ENCODE measurements at regions not wholly inside any gene's neighbourhood (a gene's known extent, or its start where the extent isn't known, plus 50 kb on each side); places are given as distances from the start of the nearest gene placed in this dataset.

GRCh38 chr20:24116611-24117010 lies 128.0 kb upstream of the GGTLC1 start:
- 51% methylated on average over 4 of the region's 4 CpGs for WGBS (ENCODE audit: low lambda C conversion rate, missing lambda C conversion rate)
- H3K9me2 ChIP-seq (replicated peaks; ENCODE audit: insufficient read depth) = no peaks in the 10 kb centered on the region
- H3K36me3 ChIP-seq (replicated peaks; ENCODE audit: insufficient read depth, low read depth) = no peaks in the 10 kb centered on the region
- H3K4me2 ChIP-seq = no peak overlapping the region
- H3K4me1 ChIP-seq (ENCODE audit: insufficient read depth) = peaks cover 24% of the 10 kb centered on the region
- no peaks in the 10 kb centered on the region for H4K20me1 ChIP-seq (ENCODE audit: insufficient read depth, poor library complexity, severe bottlenecking)
- DNase-seq (ENCODE audit: low spot score) = no peak
- H3K27me3 ChIP-seq = no peaks in the 10 kb centered on the region
- no peak overlapping the region for H3K27ac ChIP-seq
- no peaks in the 10 kb centered on the region for H3K9me3 ChIP-seq (ENCODE audit: low read depth)
- H2AFZ ChIP-seq = no peak overlapping the region
- no peaks in the 10 kb centered on the region for H3K79me2 ChIP-seq
- H3K4me3 ChIP-seq = no peak overlapping the region
- no peak for TF ChIP-seq EZH2 (IDR thresholded peaks at IDR 0.05; ENCODE audit: borderline replicate concordance)
- no peak for TF ChIP-seq CTCF (IDR thresholded peaks at IDR 0.05; ENCODE audit: poor library complexity)
- no peak for TF ChIP-seq EZH2phosphoT487 (IDR thresholded peaks at IDR 0.05; ENCODE audit: low read depth, severe bottlenecking, unreplicated experiment)

DNA sequence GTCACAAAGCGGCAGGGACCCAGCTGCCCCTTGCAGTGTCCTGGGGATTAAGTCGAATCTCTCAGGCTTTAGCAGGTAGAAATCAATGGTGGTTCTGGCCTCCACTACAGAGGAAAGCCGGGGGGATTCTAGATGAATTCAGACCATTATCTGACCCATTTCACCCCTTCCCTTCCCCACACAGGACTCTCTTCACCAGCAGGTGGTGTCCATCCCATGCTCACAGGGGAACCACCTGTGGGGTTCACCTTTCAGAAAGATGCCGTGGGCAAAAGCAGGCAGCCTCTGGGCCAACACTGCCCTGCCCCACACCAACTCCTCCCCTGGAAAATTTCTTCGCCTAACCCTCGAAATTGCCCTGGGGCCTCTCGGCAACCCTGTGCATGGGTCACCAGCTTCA lies 123.8 kb upstream of the GGTLC1 start:
- no peak for TF ChIP-seq CTCF (IDR thresholded peaks at IDR 0.05; ENCODE audit: poor library complexity)
- no peak for TF ChIP-seq EZH2 (IDR thresholded peaks at IDR 0.05; ENCODE audit: borderline replicate concordance)
- no peak for TF ChIP-seq EZH2phosphoT487 (IDR thresholded peaks at IDR 0.05; ENCODE audit: low read depth, severe bottlenecking, unreplicated experiment)
- 93% methylated on average over 7 of the region's 7 CpGs for WGBS (ENCODE audit: low lambda C conversion rate, missing lambda C conversion rate)

DNA sequence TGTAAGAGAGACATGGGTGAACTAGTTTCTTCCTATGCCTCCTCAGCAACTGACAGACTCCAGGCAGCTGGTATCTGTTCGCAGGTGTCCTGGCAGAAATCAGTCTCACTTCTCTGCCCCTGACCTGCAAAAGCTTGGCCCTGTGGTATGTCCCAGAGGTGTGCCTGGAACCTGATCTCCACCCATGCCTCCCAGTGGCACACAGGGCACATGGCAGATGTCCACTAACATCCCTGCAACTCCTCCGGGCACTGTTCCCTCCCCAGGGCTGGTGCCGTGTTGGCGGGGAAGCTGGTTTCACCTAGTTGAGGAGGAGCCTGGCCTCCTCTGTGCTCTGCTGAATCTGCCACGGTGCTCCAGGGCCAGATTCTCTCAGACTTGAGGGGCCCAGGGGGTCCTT lies 123.3 kb upstream of the GGTLC1 start:
- 84% methylated on average over 5 of the region's 5 CpGs for WGBS (ENCODE audit: low lambda C conversion rate, missing lambda C conversion rate)
- Histone ChIP-seq H3K4me3 (no peak overlapping the region), H3K36me3 (replicated peaks; ENCODE audit: insufficient read depth, low read depth) (no peaks in the 10 kb centered on the region), H3K4me2 (no peak overlapping the region), H3K9me2 (replicated peaks; ENCODE audit: insufficient read depth) (no peaks in the 10 kb centered on the region), H4K20me1 (ENCODE audit: insufficient read depth, poor library complexity, severe bottlenecking) (no peaks in the 10 kb centered on the region), H3K9me3 (ENCODE audit: low read depth) (no peaks in the 10 kb centered on the region), H3K4me1 (ENCODE audit: insufficient read depth) (peaks cover 8% of the 10 kb centered on the region), H2AFZ (no peak overlapping the region), H3K79me2 (no peaks in the 10 kb centered on the region), H3K27me3 (no peaks in the 10 kb centered on the region), H3K27ac (no peak overlapping the region)
- DNase-seq (ENCODE audit: low spot score) = no peak
- TF ChIP-seq CTCF (IDR thresholded peaks at IDR 0.05; ENCODE audit: poor library complexity) (no peak), EZH2phosphoT487 (IDR thresholded peaks at IDR 0.05; ENCODE audit: low read depth, severe bottlenecking, unreplicated experiment) (no peak), EZH2 (IDR thresholded peaks at IDR 0.05; ENCODE audit: borderline replicate concordance) (no peak)

More for the DNA sequence above, 123.8 kb upstream of the GGTLC1 start:
- DNase-seq (ENCODE audit: low spot score) = no peak
- H4K20me1 ChIP-seq (ENCODE audit: insufficient read depth, poor library complexity, severe bottlenecking) = no peaks in the 10 kb centered on the region
- no peaks in the 10 kb centered on the region for H3K36me3 ChIP-seq (replicated peaks; ENCODE audit: insufficient read depth, low read depth)
- H3K4me1 ChIP-seq (ENCODE audit: insufficient read depth) = peaks cover 8% of the 10 kb centered on the region
- H3K27me3 ChIP-seq = no peaks in the 10 kb centered on the region
- H3K4me3 ChIP-seq = no peak overlapping the region
- no peaks in the 10 kb centered on the region for H3K9me3 ChIP-seq (ENCODE audit: low read depth)
- H3K27ac ChIP-seq = no peak overlapping the region
- H2AFZ ChIP-seq = no peak overlapping the region
- H3K79me2 ChIP-seq = no peaks in the 10 kb centered on the region
- no peaks in the 10 kb centered on the region for H3K9me2 ChIP-seq (replicated peaks; ENCODE audit: insufficient read depth)
- H3K4me2 ChIP-seq = no peak overlapping the region

- Histone ChIP-seq H3K9me3 (ENCODE audit: low read depth) (no peaks in the 10 kb centered on the region), H3K4me2 (no peak overlapping the region), H3K79me2 (no peaks in the 10 kb centered on the region), H3K9me2 (replicated peaks; ENCODE audit: insufficient read depth) (no peaks in the 10 kb centered on the region), H3K4me3 (no peak overlapping the region), H3K27me3 (no peaks in the 10 kb centered on the region), H4K20me1 (ENCODE audit: insufficient read depth, poor library complexity, severe bottlenecking) (no peaks in the 10 kb centered on the region), H2AFZ (no peak overlapping the region), H3K27ac (no peak overlapping the region), H3K4me1 (ENCODE audit: insufficient read depth) (no peaks in the 10 kb centered on the region), H3K36me3 (replicated peaks; ENCODE audit: insufficient read depth, low read depth) (no peaks in the 10 kb centered on the region)
- 95% methylated on average over 10 of the region's 10 CpGs for WGBS (ENCODE audit: low lambda C conversion rate, missing lambda C conversion rate)
- no peak for DNase-seq (ENCODE audit: low spot score)
- TF ChIP-seq CTCF (IDR thresholded peaks at IDR 0.05; ENCODE audit: poor library complexity) = no peak
- no peak for TF ChIP-seq EZH2 (IDR thresholded peaks at IDR 0.05; ENCODE audit: borderline replicate concordance)
- TF ChIP-seq EZH2phosphoT487 (IDR thresholded peaks at IDR 0.05; ENCODE audit: low read depth, severe bottlenecking, unreplicated experiment) = no peak
These were observed 121.0 kb upstream of the GGTLC1 start for GRCh38 chr20:24109537-24109936.

All from hepatocyte (in vitro differentiated cells).